Loucy (cell line): ENCODE measurements at regions not wholly inside any gene's neighbourhood (a gene's known extent, or its start where the extent isn't known, plus 50 kb on each side); places are given as distances from the start of the nearest gene placed in this dataset.

Experiments
- H2AFZ ChIP-seq: fragments of 200-600 bp; sonication (generic); 2 replicates; pipeline ENCODE4 v1.6.0; 2016; ENCODE audit warnings: antibody characterized with exemption, mild to moderate bottlenecking, low read length, moderate library complexity
- H3F3A ChIP-seq: fragments of 200-600 bp; 2 replicates; pipeline ENCODE4 v1.6.0; 2016; ENCODE audit warnings: antibody characterized with exemption, low read depth, mild to moderate bottlenecking
- H3K27me3 ChIP-seq: fragments of 200-600 bp; sonication (generic); 2 replicates; pipeline ENCODE4 v1.6.1; 2014; ENCODE audit warnings: low read length, mild to moderate bottlenecking; ENCODE audit not compliant: insufficient read depth, poor library complexity, severe bottlenecking
- H3K36me3 ChIP-seq: fragments of 200-600 bp; sonication (generic); 2 replicates; pipeline ENCODE4 v1.6.1; 2016; ENCODE audit warnings: low read length; ENCODE audit not compliant: insufficient read depth
- H3K4me1 ChIP-seq: fragments of 200-600 bp; sonication (generic); 2 replicates; pipeline ENCODE4 v1.5.1; 2014; ENCODE audit warnings: low read length, mild to moderate bottlenecking; ENCODE audit not compliant: insufficient read depth, poor library complexity, severe bottlenecking
- H3K4me2 ChIP-seq: fragments of 200-600 bp; sonication (generic); 2 replicates; pipeline ENCODE4 v1.6.0; 2014; ENCODE audit warnings: antibody characterized with exemption, low read length, low read depth, mild to moderate bottlenecking; ENCODE audit not compliant: poor library complexity, severe bottlenecking
- H3K4me3 ChIP-seq: fragments of 200-600 bp; sonication (generic); 2 replicates; pipeline ENCODE4 v1.5.1; 2014; ENCODE audit warnings: low read length, mild to moderate bottlenecking, mixed read lengths; ENCODE audit not compliant: poor library complexity, severe bottlenecking
- H3K79me2 ChIP-seq: fragments of 200-600 bp; sonication (generic); 2 replicates; pipeline ENCODE4 v1.6.1; 2014; ENCODE audit warnings: low read length; ENCODE audit not compliant: insufficient read depth
- H3K9ac ChIP-seq: fragments of 200-600 bp; sonication (generic); 2 replicates; pipeline ENCODE4 v1.6.0; 2014; ENCODE audit warnings: mild to moderate bottlenecking, low read depth, low read length, moderate library complexity; ENCODE audit not compliant: poor library complexity, severe bottlenecking
- H3K9me2 ChIP-seq: fragments of 200-600 bp; sonication (generic); replicated peaks from 2 replicates; pipeline ENCODE4 v1.6.1; 2016; ENCODE audit warnings: low read depth, low read length, mixed read lengths
- H3K9me3 ChIP-seq: fragments of 200-600 bp; sonication (generic); 2 replicates; pipeline ENCODE4 v1.6.1; 2014; ENCODE audit warnings: mild to moderate bottlenecking, antibody characterized with exemption, low read length, low read depth; ENCODE audit not compliant: insufficient read depth
- H4K20me1 ChIP-seq: fragments of 200-600 bp; sonication (generic); 2 replicates; pipeline ENCODE4 v1.6.0; 2014; ENCODE audit warnings: antibody characterized with exemption, low read length, mild to moderate bottlenecking; ENCODE audit not compliant: insufficient read depth, poor library complexity, severe bottlenecking
- CTCF ChIP-seq: fragments of 200-600 bp; sonication (generic); conservative IDR thresholded peaks from 2 replicates; pipeline ENCODE4 v1.5.1; 2014; ENCODE audit warnings: mild to moderate bottlenecking, antibody characterized with exemption, low read length
- EZH2phosphoT487 ChIP-seq: fragments of 200-600 bp; IDR thresholded peaks from 2 replicates; pipeline ENCODE4 v1.6.1; 2018; ENCODE audit warnings: antibody characterized with exemption, mild to moderate bottlenecking, moderate library complexity, borderline replicate concordance

- Histone ChIP-seq H3K36me3 (no peaks in the 10 kb centered on the region), H3K27me3 (no peaks in the 10 kb centered on the region), H3K9ac (no peak overlapping the region), H4K20me1 (no peaks in the 10 kb centered on the region), H3K4me1 (no peaks in the 10 kb centered on the region), H3K4me3 (no peak overlapping the region), H3K9me3 (no peaks in the 10 kb centered on the region; the same call in 1 of the 2 replicates), H3F3A (no peaks in the 10 kb centered on the region), H2AFZ (no peak overlapping the region), H3K4me2 (no peak overlapping the region), H3K79me2 (no peaks in the 10 kb centered on the region), H3K9me2 (no peaks in the 10 kb centered on the region)
- TF ChIP-seq CTCF (no peak), EZH2phosphoT487 (no peak)
These were observed 353.0 kb upstream of the CDH5 start for GRCh38 chr16:66013486-66013885.

- Histone ChIP-seq H3K9me2 (no peaks in the 10 kb centered on the region), H3F3A (no peaks in the 10 kb centered on the region), H3K9ac (no peak overlapping the region), H3K36me3 (no peaks in the 10 kb centered on the region), H3K4me3 (no peak overlapping the region), H3K4me2 (no peak overlapping the region), H3K27me3 (no peaks in the 10 kb centered on the region), H3K4me1 (no peaks in the 10 kb centered on the region), H4K20me1 (no peaks in the 10 kb centered on the region), H3K9me3 (no peaks in the 10 kb centered on the region), H2AFZ (no peak overlapping the region), H3K79me2 (no peaks in the 10 kb centered on the region)
- no peak for TF ChIP-seq CTCF
- no peak for TF ChIP-seq EZH2phosphoT487
These were observed 358.4 kb upstream of the CDH5 start for GRCh38 chr16:66008136-66008535.

GRCh38 chr16:66007717-66008116 is 358.8 kb upstream of the CDH5 start:
- Histone ChIP-seq H3K27me3 (no peaks in the 10 kb centered on the region), H3K4me3 (no peak overlapping the region), H3K4me1 (no peaks in the 10 kb centered on the region), H2AFZ (no peak overlapping the region), H3F3A (no peaks in the 10 kb centered on the region), H4K20me1 (no peaks in the 10 kb centered on the region), H3K9ac (no peak overlapping the region), H3K4me2 (no peak overlapping the region), H3K9me3 (no peaks in the 10 kb centered on the region), H3K79me2 (no peaks in the 10 kb centered on the region), H3K36me3 (no peaks in the 10 kb centered on the region), H3K9me2 (no peaks in the 10 kb centered on the region)
- TF ChIP-seq CTCF: no peak
- no peak for TF ChIP-seq EZH2phosphoT487
